ENCODE measurements at regions not wholly inside any gene's neighbourhood (a gene's known extent, or its start where the extent isn't known, plus 50 kb on each side); places are given as distances from the start of the nearest gene placed in this dataset.
"Not testable (repeated sequence)": the region's sequence is repeated elsewhere in the genome, so short reads cannot be mapped to it uniquely, and the experiment has no call there.

- no peak for DNase-seq
Observed at GRCh38 chr2:182550234-182550633, 123.4 kb upstream of the PDE1A start.

- DNase-seq: not testable (repeated sequence)
Observed at GRCh38 chr2:182552232-182552631, 125.4 kb upstream of the PDE1A start.

GRCh38 chr2:182552785-182553184 is 125.9 kb upstream of the PDE1A start:
- DNase-seq: not testable (repeated sequence)

- no peak for DNase-seq
Observed at GRCh38 chr2:182553483-182553882, 126.6 kb upstream of the PDE1A start.

DNA sequence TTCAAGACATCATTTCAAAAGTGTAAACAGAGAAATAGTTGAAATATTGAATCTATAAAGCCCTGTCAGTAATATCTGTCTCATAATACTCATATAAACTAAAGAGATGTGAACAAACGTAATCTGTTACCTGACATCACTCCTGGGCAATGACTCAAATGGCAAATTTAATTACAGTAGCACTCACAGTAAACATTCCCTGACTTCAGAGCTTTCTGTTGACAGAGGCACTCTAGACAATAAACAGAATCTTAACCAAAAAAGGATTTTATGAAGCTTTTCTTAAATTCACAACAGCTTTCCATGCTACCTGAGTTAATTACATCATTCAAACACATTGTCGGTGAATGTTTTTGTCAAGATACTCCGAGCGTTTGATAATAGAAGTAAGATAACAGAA is 128.1 kb upstream of the PDE1A start:
- no peak for DNase-seq

- no peak for DNase-seq
Observed at GRCh38 chr2:182558564-182558963, 131.7 kb upstream of the PDE1A start.

- DNase-seq: no peak
Observed at GRCh38 chr2:182559623-182560022, 132.8 kb upstream of the PDE1A start.

- no peak for DNase-seq
Observed at GRCh38 chr2:182565911-182566567, 139.2 kb upstream of the PDE1A start.

DNA sequence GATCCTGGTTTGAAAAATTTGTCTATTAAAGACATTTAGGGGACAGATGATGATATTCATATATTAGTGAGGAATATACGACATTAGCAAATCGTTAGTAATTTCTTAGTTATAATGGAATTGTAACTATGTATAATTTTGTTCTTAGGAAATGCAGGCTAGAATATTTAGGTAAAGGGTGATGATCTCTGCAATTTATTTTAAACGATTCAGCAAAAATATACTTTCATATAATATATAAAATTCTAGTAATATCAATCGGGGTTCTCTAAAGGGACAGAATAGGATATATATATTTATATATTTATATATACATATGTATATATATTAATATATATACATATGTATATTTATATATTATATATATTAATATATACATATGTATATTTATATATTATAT is 142.5 kb upstream of the DNAJC10 start:
- no peak for DNase-seq

- no peak for DNase-seq
Observed at GRCh38 chr2:182577816-182578215, 138.2 kb upstream of the DNAJC10 start.

DNA sequence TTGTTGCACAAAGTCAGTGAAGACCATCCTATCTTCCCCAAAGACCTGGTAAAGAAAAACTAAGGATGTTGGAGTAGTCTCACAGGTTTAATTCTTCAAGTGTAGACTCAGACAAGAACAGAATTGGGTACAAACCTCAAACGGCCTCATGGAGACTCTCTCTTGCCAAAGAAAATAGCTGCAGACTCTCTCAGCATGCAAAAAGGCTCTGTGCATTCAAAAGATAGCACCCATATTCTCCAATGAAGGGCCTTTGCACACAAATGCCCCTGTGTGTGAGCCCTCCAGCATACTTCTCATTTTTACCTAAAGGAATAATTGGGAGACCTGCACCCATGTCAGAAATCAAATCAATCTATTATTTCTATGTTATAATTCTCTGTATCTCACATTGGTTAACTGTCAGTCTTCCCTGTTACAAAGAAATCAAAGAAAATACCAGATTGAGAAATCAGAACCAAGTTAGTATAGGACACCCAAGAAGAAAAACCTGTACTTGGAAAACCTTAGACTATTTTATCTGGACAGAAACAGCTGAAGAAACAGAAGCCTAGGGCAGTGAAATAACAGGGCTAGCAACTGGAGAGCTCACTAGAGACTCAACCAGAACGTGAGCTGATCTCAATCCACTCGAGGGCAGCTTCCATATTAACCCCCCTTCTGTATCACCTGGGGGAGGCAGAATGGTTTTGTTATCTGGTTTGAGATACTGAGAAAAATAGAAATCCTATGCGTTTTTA is 134.7 kb upstream of the DNAJC10 start:
- no peak for DNase-seq

- no peak for DNase-seq
Observed at GRCh38 chr2:182584462-182584861, 131.6 kb upstream of the DNAJC10 start.

- DNase-seq: no peak
Observed at GRCh38 chr2:182585001-182585400, 131.1 kb upstream of the DNAJC10 start.

DNA sequence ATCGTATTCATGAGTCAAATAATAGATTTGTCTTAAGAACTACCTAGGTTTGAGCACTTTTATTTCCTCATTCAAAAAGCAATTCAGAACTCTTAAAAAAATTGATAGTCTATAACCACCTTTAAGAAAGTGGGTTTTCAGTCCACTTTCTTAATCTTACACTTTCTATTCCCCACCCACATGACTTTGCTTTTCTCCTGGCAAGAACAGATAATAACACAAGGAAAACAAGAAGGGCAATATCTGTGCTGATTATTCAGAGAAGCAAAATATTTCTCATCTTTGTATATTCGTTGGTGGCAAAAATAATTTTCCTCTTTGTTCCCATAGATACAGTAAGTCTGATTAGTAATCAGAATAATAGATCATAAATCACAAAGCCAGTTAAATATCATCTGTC is 130.6 kb upstream of the DNAJC10 start:
- DNase-seq: no peak

GRCh38 chr2:182586426-182586825 is 129.6 kb upstream of the DNAJC10 start:
- DNase-seq: peak; percentile 20

DNA sequence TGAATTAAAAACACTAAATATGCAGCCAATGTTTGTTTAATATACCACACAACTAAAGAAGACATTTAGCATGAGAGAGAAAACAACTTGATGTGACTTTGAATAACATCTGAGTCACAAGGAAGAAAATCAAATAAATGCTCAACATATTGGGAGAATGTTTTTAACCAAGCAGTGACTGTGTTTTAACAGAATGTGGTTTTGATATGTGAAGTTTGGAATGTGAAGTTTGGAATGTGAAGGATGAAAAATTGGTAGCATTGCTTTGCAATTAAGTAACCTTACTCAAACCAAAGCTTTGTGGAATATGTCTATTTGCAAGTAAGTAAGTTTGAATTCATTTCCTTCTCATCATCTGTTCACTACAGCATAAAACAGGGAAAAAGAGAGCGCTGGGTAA is 128.2 kb upstream of the DNAJC10 start:
- no peak for DNase-seq

DNA sequence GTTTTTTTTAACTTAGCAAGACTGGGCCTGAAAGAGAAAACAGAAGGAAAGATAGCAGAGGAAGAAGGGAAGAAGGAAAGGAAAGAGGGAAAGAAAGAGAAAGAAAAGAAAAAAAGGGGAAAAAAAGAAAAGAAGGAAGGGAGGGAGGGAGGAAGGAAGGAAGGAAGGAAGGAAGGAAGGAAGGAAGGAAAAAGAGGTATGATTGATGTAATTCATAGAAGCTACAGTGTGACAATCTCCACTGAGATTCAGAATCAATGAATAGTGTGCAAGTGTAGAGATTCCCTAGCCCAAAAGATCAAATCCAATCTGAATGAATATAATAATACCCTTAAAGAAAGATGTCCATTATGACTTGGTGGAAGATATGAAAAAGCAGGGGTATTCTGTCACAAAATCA is 126.9 kb upstream of the DNAJC10 start:
- no peak for DNase-seq

DNA sequence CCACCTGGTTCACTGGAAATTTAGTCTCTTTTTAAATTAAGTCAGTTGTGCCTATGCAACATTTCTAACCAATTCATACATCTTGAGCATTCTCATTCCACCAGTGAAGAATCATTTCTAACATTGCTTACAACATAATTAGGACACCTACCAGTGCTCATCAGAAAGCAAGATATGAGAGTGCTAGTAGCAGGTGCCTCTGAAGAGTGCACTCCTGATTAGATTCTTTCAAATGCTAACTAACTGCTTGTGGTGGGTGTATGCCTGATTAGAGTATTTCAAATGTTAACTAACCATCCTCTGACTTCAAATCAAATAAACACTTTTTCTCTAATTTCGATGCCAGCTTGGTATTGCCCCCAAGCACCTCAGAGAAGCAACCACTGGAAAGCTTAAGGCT is 124.3 kb upstream of the DNAJC10 start:
- DNase-seq: no peak

GRCh38 chr2:182592691-182593393 is 123.2 kb upstream of the DNAJC10 start:
- DNase-seq: no peak

DNA sequence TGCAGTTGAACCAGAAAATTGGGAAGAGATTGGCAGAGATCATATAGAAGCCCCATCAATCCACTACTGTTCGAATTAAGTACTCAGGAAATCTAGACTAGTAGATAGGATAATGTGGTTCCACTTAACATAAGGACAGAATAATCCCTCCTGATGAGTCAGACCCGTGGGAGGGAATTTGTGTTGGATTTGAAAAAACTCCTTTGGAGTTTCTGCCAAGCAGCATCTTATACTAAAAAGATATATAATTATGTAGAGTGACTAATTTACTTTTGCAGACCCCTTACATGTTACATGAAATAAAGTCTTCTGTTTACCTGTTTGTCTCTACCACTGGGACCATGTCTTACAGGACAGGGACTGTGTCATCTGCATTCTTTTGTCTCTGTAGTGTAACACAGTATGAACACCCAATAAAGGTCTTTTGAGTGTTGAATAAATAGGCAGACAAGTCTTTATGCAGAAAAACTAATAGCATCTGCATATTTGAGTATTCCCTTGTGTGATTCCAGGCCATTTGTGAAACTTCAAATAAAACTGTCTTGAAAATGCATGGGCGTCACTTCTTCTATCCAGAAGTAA is 122.6 kb upstream of the DNAJC10 start:
- DNase-seq: peak; percentile 78

GRCh38 chr2:182594286-182594685 is 121.8 kb upstream of the DNAJC10 start:
- no peak for DNase-seq

DNA sequence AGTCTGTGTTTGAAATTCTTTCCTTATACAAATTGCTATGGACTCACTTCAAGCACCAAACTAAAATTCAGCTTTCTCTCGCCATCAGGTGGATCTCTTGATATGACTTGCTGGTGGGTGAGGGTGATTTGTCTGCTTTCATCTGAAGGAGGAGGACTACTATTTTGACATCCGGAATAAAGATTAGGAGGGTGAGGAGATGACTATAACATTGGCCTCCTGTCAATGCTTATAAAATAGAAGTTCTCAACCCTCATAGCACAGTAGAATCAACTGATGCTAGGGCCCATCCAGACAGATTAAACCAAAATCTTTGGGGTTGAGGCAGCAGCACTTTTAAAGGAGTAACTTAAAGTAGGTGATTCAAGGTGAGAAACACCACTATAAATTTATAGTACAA is 120.4 kb upstream of the DNAJC10 start:
- DNase-seq: no peak

GRCh38 chr2:182597570-182598295 is 118.3 kb upstream of the DNAJC10 start:
- DNase-seq: no peak
